ENCODE measurements at regions not wholly inside any gene's neighbourhood (a gene's known extent, or its start where the extent isn't known, plus 50 kb on each side); places are given as distances from the start of the nearest gene placed in this dataset.
A peak's percentile ranks its signal among the peaks of the same experiment; 100 is the strongest.

DNA sequence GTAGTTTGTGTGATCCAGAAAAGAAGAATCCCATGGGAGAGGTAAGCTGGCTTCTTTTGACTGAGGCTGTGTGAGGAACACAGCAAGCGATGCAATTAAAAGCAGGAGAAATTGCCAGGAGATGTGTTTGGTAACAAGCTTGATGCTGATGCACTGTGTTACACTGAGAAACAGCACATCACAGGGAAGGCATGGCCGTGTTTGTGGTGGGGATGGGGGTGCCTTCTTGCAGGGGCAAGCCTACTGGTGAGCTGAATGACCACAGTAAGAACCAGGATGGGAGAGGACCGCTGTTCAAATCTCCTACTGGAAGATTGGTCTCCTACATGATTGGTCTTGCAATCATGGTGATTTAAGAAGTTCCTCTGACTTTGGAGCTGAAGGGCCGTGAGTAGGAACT lies 477.7 kb upstream of the HS6ST1 start:
- DNase-seq (no peak), ATAC-seq (ENCODE audit: poor library complexity) (no peak)
- intact Hi-C loops (cut with DNase I): no loop called here

DNA sequence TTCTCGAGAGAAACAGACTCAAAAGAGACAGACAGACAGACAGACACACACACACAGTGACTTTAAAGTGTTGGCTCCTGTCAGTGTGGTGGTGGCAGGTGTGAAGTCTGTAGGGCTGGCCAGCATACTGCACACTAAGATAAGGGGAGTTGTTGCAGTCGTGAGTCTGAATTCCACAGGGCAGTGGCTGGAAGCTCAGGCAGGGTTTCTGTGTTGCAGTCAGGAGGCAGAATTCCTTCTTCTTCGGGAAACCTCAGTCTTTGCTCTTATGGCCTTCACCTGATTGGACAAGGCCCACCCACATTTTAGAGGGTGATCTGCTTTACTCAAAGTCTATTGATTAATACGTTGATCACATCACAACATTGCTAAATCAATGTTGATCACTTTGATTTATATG lies 478.4 kb upstream of the HS6ST1 start:
- peak; percentile 88 for ATAC-seq (ENCODE audit: poor library complexity)
- no peak for DNase-seq
- intact Hi-C loops (cut with DNase I): no loop called here

GRCh38 chr2:128797533-128797932 lies 478.9 kb upstream of the HS6ST1 start:
- no peak for ATAC-seq (ENCODE audit: poor library complexity)
- no peak for DNase-seq

DNA sequence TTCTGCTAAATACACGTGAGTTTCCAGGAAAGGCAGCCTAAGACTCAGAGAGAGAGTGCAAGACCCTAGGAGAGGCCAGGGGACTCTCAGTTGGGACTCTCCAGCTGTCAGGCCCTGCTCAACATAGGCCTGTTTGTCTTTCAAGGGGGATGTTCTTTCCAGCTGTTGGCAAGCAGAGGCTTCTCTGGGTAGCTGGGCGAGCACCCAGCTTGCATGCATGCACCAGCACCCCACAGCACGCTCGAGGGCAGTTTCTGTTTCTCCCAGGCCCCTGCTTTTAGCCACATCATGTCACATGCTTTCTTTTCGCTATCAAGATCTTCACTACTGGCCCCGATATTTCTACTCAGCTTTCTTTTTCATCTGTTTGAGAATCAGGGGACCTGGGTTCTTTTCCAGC lies 479.3 kb upstream of the HS6ST1 start:
- no peak for ATAC-seq (ENCODE audit: poor library complexity)
- DNase-seq: no peak
- intact Hi-C loops (cut with DNase I): no loop called here

More at GRCh38 chr2:128797533-128797932, 478.9 kb upstream of the HS6ST1 start:
- intact Hi-C loops (cut with DNase I): no loop called here

- intact Hi-C loops (cut with DNase I): no loop called here
- ATAC-seq (ENCODE audit: poor library complexity): no peak
- no peak for DNase-seq
Observed at GRCh38 chr2:128798502-128799283, 480.0 kb upstream of the HS6ST1 start.

- intact Hi-C loops (cut with DNase I): no loop called here
- ATAC-seq (ENCODE audit: poor library complexity) (no peak), DNase-seq (no peak)
Observed at GRCh38 chr2:128799284-128799552, 480.6 kb upstream of the HS6ST1 start.

- no peak for ATAC-seq (ENCODE audit: poor library complexity)
- DNase-seq: no peak
- intact Hi-C loops (cut with DNase I): no loop called here
Observed at GRCh38 chr2:128799730-128800129, 481.1 kb upstream of the HS6ST1 start.

GRCh38 chr2:128801576-128801975 lies 482.9 kb upstream of the HS6ST1 start:
- intact Hi-C loops (cut with DNase I): no loop called here
- ATAC-seq (ENCODE audit: poor library complexity): no peak

DNA sequence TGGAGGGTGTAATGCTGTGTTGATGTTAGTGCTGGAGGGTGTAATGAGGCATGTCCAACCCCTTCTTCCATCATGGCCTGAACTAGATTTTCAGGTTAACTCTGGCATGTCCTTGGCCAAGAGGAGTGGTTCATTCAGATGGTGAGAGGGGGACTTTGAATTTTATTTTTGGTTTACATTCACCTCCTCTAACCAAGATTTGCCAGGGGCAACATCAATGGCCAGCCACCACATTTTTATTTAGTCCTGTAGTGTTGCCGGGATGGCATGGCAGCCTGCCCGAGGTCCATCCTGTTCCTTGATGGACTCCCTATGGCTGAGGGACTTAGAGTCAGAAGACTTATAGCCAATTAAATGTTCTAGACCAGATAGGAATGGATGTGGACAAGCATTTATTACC lies 484.6 kb upstream of the HS6ST1 start:
- DNase-seq (no peak), ATAC-seq (ENCODE audit: poor library complexity) (no peak)
- intact Hi-C loops (cut with DNase I): no loop called here

More at GRCh38 chr2:128801576-128801975, 482.9 kb upstream of the HS6ST1 start:
- no peak for DNase-seq

DNA sequence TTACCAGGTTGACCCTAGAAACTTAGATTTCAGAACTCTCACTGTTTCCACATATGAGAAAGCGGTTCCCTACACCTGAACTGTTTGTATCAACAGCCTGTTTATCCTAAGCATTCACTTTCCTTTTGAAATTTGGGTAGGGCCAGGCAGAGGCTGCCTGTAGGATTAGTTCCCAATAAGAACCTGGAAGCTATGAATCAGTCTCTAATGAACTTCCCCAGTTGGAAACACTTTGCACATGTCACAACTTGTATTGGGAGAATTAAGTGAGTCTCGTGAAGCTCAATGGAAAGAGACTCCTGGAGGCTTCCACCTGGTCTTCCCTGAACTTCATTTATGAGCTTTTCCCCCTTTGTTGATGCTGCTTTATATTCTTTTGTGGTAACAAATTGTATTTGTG lies 486.6 kb upstream of the HS6ST1 start:
- intact Hi-C loops (cut with DNase I): no loop called here
- ATAC-seq (ENCODE audit: poor library complexity) (no peak), DNase-seq (no peak)

DNA sequence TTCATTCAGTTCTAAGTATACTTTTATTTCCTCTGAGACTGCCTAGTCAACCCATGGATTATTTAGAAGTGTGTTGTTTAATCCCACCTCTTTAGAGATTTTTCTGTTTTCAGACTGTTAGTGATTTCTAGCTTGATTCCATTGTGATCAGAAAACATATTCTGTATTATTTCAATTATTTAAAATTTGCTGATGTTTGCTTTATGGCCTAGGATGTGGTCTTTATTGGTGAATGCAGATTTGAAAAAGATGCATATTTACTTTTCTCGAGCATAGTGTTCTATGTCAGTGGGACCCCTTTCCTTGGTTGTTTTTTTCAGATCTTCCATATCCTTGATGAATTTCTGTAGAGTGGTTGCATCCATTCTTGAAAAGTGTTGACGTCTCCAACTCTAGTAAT lies 487.2 kb upstream of the HS6ST1 start:
- ATAC-seq (ENCODE audit: poor library complexity) (no peak), DNase-seq (no peak)
- intact Hi-C loops (cut with DNase I): no loop called here

DNA sequence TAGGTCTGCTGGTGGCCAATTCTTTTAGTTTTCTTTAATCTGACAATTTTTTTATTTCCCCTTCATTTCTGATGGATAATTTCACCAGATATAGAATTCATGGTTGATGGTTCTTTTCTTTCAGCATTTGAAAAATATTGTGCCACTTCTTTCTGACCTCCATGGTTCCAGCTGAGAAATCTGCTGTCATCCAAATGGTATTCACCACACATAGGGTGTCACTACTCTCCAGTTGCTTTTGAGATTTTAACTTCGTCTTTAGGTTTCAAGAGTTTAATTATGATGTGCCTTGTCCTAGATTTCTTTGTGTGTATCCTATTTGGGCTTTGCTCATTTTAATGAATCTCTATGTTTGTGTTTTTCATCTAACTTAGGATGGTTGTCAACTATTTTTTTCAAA lies 488.6 kb upstream of the HS6ST1 start:
- intact Hi-C loops (cut with DNase I): no loop called here
- DNase-seq: no peak
- no peak for ATAC-seq (ENCODE audit: poor library complexity)

DNA sequence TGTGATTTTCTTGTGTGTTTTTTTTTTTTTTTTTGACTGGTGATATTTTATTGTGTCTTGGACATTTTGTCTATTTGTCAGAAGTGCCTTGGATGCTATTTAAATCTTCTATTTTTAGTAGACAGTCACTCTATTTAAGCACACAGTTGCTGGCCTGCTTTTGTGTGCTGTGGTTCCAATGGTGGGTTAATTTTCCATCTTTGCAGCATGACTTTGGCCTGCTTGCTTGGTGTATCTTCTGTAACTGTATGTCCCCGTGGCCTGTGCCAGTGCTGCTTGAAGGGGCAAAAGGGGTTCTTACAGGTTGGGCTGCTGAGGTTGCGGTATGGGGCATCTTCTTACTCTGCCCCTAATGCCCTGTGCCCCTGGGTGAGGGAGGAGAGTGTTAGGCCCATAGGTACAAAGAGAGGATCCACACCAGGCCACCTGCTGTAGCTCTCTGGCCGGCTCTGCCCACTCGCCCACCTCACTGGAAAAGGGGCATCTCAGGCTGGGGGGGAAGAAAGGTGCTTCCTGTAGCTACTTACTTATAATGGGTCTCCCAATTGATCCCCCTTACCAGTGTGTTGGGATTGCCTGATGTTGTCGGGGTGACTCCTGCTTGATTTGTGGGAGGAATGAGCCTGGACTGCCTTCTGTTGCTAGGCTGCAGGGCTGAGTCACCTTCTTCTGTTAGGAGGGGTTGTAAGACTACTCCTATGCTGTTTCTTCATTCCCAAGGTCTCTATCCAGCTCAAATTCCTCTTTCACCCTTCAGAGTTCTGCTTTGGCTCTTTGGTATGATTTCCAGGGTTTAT lies 490.0 kb upstream of the HS6ST1 start:
- intact Hi-C loops (cut with DNase I): no loop called here
- ATAC-seq (ENCODE audit: poor library complexity): peak; percentile 78
- no peak for DNase-seq

GRCh38 chr2:128809259-128809636 lies 490.6 kb upstream of the HS6ST1 start:
- ATAC-seq (ENCODE audit: poor library complexity) (no peak), DNase-seq (no peak)
- intact Hi-C loops (cut with DNase I): no loop called here

DNA sequence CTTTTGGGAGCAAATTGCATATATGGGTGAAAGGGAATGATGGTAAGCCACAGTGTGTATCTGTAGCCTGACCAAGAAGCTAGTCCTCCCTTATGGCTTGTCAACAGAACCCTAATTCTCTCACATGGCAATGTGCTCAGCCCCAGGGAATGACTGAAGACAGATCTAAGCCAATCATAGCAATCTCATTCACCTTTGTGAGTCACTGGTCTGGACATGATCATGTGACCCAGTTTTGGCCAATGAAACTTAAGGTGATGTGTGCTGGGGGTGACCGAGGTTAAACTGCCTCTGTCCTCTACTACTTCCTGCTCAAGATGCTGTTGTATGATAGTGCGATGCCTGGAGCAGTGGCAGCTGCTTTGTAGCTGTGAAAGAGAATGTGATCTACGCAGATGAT lies 491.2 kb upstream of the HS6ST1 start:
- ATAC-seq (ENCODE audit: poor library complexity) (no peak), DNase-seq (no peak)
- intact Hi-C loops (cut with DNase I): no loop called here

DNA sequence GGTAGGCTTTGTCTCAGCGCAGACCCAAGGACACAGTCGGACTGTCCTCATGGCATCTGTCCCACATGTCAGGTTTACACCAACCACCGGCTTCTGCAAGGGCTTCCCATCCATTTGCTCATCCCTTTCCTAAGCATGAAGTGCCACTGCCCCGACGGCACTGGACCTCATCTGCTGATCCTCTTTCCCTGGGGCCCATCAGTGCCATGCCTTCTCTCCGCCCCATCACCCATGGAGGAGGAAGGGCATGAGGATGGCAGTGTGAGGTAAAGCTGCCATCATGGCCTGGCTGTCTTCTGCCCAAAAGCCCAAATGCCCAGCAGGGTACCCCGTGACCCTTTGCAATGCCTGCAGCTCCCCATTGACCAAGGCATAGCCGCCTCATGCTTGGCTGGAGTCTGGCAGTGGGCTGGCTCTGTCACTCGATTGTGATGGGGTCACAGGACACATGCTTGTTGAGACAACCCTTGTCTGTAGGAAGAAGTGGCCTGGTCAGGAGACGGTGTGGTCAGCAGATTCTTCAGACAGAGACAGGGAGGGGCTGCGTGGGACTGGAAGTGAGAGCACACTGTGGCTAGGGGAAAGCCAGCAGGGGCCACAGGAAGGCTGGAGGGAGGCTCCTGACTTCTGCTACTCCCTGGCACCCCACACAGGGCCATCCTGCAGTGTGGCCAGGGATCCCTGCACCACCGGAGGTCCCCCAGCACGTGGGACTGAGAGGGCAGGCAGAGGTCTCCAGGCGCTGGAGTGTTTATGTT lies 493.7 kb upstream of the HS6ST1 start:
- no peak for ATAC-seq (ENCODE audit: poor library complexity)
- DNase-seq: no peak
- intact Hi-C loops (cut with DNase I): no loop called here

GRCh38 chr2:128813352-128814034 lies 494.8 kb upstream of the HS6ST1 start:
- ATAC-seq (ENCODE audit: poor library complexity) (no peak), DNase-seq (no peak)
- intact Hi-C loops (cut with DNase I): no loop called here

DNA sequence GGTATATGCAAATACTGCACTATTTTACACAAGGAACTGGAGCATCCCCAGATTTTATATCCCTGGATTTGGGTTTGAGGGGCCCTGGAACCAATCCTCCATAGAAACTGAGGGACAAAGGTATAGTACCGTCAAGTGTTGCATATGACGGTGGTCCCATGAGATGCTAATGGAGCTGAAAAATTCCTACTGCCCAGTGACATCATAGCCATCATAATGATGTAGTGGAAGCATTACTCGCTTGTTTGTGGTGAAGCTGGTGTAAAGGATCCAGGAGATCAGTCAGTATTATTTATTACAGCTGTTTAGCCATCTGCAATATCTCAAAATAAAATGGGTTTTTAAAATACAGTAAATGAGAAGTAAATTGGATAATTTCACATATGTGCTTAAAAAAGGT lies 496.6 kb upstream of the HS6ST1 start:
- DNase-seq (no peak), ATAC-seq (ENCODE audit: poor library complexity) (no peak)
- intact Hi-C loops (cut with DNase I): no loop called here

DNA sequence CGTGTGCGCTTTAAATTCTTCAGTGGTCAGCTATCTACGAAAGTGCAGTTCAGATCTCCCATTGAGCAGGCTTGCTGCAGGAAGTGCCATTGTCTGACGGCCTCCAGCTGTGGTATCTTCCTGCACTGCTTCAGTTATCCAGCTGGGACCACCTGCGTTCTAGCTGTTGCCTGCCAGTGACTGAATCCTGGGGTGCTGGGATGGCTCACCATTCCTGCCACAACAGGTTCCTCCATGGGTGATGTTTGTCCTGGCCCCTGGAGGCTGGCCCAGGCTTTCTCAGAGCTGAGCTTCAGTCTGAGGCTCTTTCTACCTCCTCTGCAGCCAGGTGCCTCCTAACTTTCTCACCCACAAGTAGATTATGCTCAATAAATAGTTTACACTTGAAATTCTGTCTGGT lies 498.5 kb upstream of the HS6ST1 start:
- DNase-seq (no peak), ATAC-seq (ENCODE audit: poor library complexity) (no peak)
- intact Hi-C loops (cut with DNase I): no loop called here
